T-helper 2 cell treated with Interferon-gamma antibody and Interleukin-4, amounts not matched to agents 5 μg/mL and 100 μg/mL, for 36 hours (primary cell): ENCODE measurements at regions not wholly inside any gene's neighbourhood (a gene's known extent, or its start where the extent isn't known, plus 50 kb on each side); places are given as distances from the start of the nearest gene placed in this dataset.
"Not testable (repeated sequence)": the region's sequence is repeated elsewhere in the genome, so short reads cannot be mapped to it uniquely, and the experiment has no call there.

ENCODE experiments used
- DNase-seq: peaks from one replicate; pipeline ENCODE4 v3.0.0; 2021; ENCODE audit warnings: low spot score
- H3K27ac Mint-ChIP-seq: one replicate; pipeline ENCODE4 v1.8.0; 2021; ENCODE audit warnings: mild to moderate bottlenecking, mixed read lengths
- H3K27me3 Mint-ChIP-seq: one replicate; pipeline ENCODE4 v1.8.0; 2021; ENCODE audit warnings: low read depth, mixed read lengths
- H3K36me3 Mint-ChIP-seq: one replicate; pipeline ENCODE4 v1.8.0; 2021; ENCODE audit warnings: low read depth, mixed read lengths
- H3K4me1 Mint-ChIP-seq: one replicate; pipeline ENCODE4 v1.8.0; 2021; ENCODE audit warnings: low read depth, mixed read lengths
- H3K4me3 Mint-ChIP-seq: one replicate; pipeline ENCODE4 v1.8.0; 2022; ENCODE audit warnings: mild to moderate bottlenecking, moderate library complexity, mixed read lengths
- H3K9me3 Mint-ChIP-seq: one replicate; pipeline ENCODE4 v1.8.0; 2021; ENCODE audit warnings: mixed read lengths

- no peak for DNase-seq
- Mint-ChIP-seq H3K9me3 (peaks cover 42% of the 10 kb centered on the region), H3K4me1 (no peaks in the 10 kb centered on the region), H3K27ac (no peak overlapping the region), H3K27me3 (no peaks in the 10 kb centered on the region), H3K4me3 (no peak overlapping the region), H3K36me3 (no peaks in the 10 kb centered on the region)
Measured at GRCh38 chr16:51994597-51994996, 552.3 kb downstream of the TOX3 start.

GRCh38 chr16:51989637-51990230 is 557.2 kb downstream of the TOX3 start:
- H3K9me3 Mint-ChIP-seq = peaks cover 24% of the 10 kb centered on the region

DNA sequence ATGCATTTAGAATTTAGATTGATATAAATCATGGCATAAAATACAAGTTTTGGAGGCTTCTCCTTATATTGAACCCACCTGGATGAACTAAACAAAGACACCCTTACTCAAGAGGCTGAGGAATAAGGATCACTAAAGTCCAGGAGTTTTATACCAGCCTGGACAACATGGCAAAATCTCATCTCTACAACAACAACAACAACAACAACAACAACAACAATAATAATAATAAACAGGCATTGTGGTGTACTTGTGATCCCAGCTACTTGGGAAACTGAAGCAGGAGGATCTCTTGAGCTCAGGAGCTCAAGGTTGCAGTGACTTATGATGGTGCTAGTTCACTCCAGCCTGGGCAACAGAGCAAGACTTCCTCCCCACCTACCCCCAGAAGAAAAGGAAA is 558.0 kb downstream of the TOX3 start:
- peaks cover 20% of the 10 kb centered on the region for H3K9me3 Mint-ChIP-seq
- H3K27me3 Mint-ChIP-seq = no peaks in the 10 kb centered on the region
- no peak overlapping the region for H3K4me3 Mint-ChIP-seq
- no peak for DNase-seq
- H3K36me3 Mint-ChIP-seq = no peaks in the 10 kb centered on the region
- H3K27ac Mint-ChIP-seq = no peak overlapping the region
- no peaks in the 10 kb centered on the region for H3K4me1 Mint-ChIP-seq

More at GRCh38 chr16:51989637-51990230, 557.2 kb downstream of the TOX3 start:
- H3K27me3 Mint-ChIP-seq = no peaks in the 10 kb centered on the region
- no peaks in the 10 kb centered on the region for H3K4me1 Mint-ChIP-seq
- H3K27ac Mint-ChIP-seq = no peak overlapping the region
- H3K4me3 Mint-ChIP-seq = no peak overlapping the region
- H3K36me3 Mint-ChIP-seq = no peaks in the 10 kb centered on the region
- DNase-seq = no peak

DNA sequence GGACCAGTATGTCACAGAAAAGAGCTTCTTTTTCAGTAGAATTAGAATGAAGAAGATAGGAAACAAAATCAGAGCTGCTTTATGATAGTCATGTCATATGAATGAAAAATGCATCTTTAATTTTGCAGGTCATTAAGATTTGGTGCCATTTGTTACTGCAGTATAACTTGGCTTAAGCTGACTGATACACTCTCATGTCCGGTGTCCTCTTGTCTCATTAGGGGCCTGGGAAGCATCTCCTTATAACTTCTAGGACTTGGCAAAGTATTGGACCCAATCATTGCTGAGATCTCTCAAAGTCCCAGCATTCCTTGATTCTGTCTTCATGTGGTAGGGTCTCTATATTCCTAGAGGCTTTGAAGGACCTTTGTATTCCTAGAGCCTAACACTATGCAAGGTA is 559.4 kb downstream of the TOX3 start:
- Mint-ChIP-seq H3K36me3 (no peaks in the 10 kb centered on the region), H3K9me3 (peaks cover 11% of the 10 kb centered on the region), H3K4me1 (no peaks in the 10 kb centered on the region), H3K27me3 (no peaks in the 10 kb centered on the region), H3K27ac (no peak overlapping the region), H3K4me3 (no peak overlapping the region)
- no peak for DNase-seq

- Mint-ChIP-seq H3K4me3 (no peak overlapping the region), H3K36me3 (no peaks in the 10 kb centered on the region), H3K4me1 (no peaks in the 10 kb centered on the region), H3K27ac (no peak overlapping the region), H3K27me3 (no peaks in the 10 kb centered on the region), H3K9me3 (peaks cover 9% of the 10 kb centered on the region)
- no peak for DNase-seq
Measured at GRCh38 chr16:51986717-51987116, 560.2 kb downstream of the TOX3 start.

- H3K27ac Mint-ChIP-seq = no peak overlapping the region
- H3K27me3 Mint-ChIP-seq = no peaks in the 10 kb centered on the region
- peaks cover 9% of the 10 kb centered on the region for H3K9me3 Mint-ChIP-seq
- H3K4me3 Mint-ChIP-seq = no peak overlapping the region
- H3K4me1 Mint-ChIP-seq = no peaks in the 10 kb centered on the region
- DNase-seq = no peak
- H3K36me3 Mint-ChIP-seq = no peaks in the 10 kb centered on the region
Measured at GRCh38 chr16:51986301-51986700, 560.6 kb downstream of the TOX3 start.

DNA sequence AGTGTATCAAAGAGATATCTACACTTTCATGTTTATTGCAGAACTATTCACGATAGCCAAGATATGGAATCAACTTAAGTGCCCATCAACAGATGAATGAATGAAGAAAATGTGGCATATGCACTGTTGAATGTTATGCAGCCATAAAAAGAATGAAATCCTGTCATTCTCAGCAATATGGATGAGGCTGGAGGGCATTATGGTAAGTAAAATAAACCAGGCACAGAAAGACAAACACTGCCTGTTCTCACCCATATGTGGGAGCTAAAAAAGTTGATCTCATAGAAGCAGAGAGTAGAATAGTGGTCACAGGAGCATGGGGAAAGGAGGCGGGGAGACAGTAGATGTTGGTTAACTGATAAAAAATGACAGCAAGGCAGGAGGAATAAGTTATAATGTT is 561.8 kb downstream of the TOX3 start:
- no peak overlapping the region for H3K4me3 Mint-ChIP-seq

GRCh38 chr16:51984395-51984794 is 562.5 kb downstream of the TOX3 start:
- Mint-ChIP-seq H3K27me3 (no peaks in the 10 kb centered on the region), H3K4me3 (no peak overlapping the region), H3K36me3 (no peaks in the 10 kb centered on the region), H3K27ac (no peak overlapping the region), H3K9me3 (no peaks in the 10 kb centered on the region), H3K4me1 (no peaks in the 10 kb centered on the region)
- no peak for DNase-seq

More for the DNA sequence above, 561.8 kb downstream of the TOX3 start:
- no peaks in the 10 kb centered on the region for H3K36me3 Mint-ChIP-seq
- no peaks in the 10 kb centered on the region for H3K4me1 Mint-ChIP-seq
- DNase-seq = no peak
- H3K27ac Mint-ChIP-seq = no peak overlapping the region
- no peaks in the 10 kb centered on the region for H3K9me3 Mint-ChIP-seq
- H3K27me3 Mint-ChIP-seq = no peaks in the 10 kb centered on the region

DNA sequence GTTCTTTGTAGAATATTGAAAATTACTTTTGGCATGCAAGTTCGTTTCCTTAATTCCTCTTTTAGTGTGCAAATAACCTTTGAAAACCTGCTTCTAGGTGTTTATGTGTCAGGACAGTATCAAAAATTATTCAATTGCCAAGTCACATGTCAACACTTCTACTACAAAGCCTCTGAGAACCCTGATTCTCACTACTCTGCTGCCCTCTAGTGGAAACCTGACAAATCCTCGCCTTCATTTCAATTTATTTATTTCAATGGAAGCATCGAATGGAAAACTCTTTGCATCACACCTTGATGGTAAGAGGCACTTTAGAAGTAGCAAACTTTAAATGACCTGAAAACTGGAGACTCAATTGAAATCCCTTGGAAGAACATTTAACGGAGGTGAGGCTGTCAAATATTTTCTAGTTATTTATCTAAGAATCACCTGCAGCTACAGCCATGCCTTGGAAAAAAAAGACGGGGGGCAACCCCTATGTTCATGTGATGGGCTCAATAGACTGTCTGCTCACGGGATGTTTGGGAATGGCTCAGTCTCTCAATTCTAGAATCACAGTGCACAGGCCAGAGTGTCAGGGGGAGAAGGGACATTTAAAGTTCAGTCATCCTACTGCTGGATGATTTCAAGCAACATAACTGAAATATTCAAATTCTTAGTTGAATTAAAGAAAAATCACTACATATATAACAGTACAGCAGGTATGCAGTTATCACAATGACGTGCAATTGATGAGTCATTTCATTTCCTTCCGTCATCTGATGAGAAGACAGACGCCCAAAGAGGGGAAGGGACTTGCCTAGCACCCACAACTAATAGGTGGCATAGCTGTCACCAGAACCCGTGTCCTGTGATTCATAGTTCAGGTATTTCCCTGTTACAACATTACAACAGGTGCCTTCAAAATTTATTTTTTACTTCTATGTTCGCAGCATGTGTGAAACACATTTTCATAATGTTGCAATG is 563.9 kb downstream of the TOX3 start:
- H3K27me3 Mint-ChIP-seq = no peaks in the 10 kb centered on the region
- H3K9me3 Mint-ChIP-seq = no peaks in the 10 kb centered on the region
- no peak for DNase-seq
- H3K27ac Mint-ChIP-seq = no peak overlapping the region
- no peaks in the 10 kb centered on the region for H3K36me3 Mint-ChIP-seq
- H3K4me1 Mint-ChIP-seq = no peaks in the 10 kb centered on the region
- H3K4me3 Mint-ChIP-seq = no peak overlapping the region

GRCh38 chr16:51981725-51982124 is 565.2 kb downstream of the TOX3 start:
- no peaks in the 10 kb centered on the region for H3K27me3 Mint-ChIP-seq
- DNase-seq = no peak
- no peak overlapping the region for H3K4me3 Mint-ChIP-seq
- H3K36me3 Mint-ChIP-seq = no peaks in the 10 kb centered on the region
- H3K4me1 Mint-ChIP-seq = no peaks in the 10 kb centered on the region
- H3K27ac Mint-ChIP-seq = no peak overlapping the region
- H3K9me3 Mint-ChIP-seq = no peaks in the 10 kb centered on the region

DNA sequence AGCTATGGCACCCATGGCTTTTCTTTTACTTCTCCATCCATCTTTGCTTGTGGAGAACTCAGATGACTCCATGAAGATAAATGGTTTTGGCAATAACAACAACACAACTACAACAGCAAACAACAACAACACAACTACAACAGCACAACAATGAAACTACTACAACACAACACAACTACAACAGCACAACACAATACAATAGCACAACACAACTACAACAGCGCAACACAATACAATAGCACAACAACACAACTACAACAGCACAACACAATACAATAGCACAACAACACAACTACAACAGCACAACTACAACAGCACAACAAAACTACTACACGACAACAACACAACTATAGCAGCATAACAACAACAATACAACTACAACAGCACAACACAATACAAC is 569.4 kb downstream of the TOX3 start:
- peaks cover 12% of the 10 kb centered on the region for H3K9me3 Mint-ChIP-seq
- H3K27ac Mint-ChIP-seq, H3K27me3 Mint-ChIP-seq, DNase-seq, H3K4me1 Mint-ChIP-seq, H3K4me3 Mint-ChIP-seq, H3K36me3 Mint-ChIP-seq: not testable (repeated sequence)

DNA sequence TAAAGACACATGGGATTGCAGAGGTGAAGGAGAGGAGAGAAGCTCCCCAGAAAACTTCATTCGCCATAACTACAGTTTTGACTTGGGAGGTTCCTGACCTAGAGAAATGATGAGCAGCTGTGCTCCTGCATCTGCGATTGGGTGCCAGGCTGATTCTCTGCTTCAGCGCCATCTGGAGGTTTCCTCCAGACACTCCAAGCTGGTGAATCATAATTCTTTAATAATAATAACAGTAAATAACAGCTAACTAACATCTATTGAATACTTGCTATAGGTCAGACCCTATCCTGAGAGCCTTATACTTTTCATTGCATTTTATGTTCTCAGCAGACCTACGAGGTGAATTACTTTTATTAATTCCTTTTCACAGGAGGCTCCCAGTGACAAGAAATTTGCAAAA is 575.8 kb downstream of the TOX3 start:
- Mint-ChIP-seq H3K27me3 (no peaks in the 10 kb centered on the region), H3K36me3 (no peaks in the 10 kb centered on the region)
- no peak for DNase-seq

GRCh38 chr16:51968749-51969148 is 578.2 kb downstream of the TOX3 start:
- Mint-ChIP-seq H3K36me3 (no peaks in the 10 kb centered on the region), H3K4me1 (no peaks in the 10 kb centered on the region), H3K9me3 (peaks cover 3% of the 10 kb centered on the region), H3K4me3 (no peak overlapping the region), H3K27ac (no peak overlapping the region), H3K27me3 (no peaks in the 10 kb centered on the region)
- DNase-seq = no peak

More for the DNA sequence above, 575.8 kb downstream of the TOX3 start:
- no peak overlapping the region for H3K27ac Mint-ChIP-seq
- no peaks in the 10 kb centered on the region for H3K4me1 Mint-ChIP-seq
- H3K9me3 Mint-ChIP-seq = peaks cover 11% of the 10 kb centered on the region
- no peak overlapping the region for H3K4me3 Mint-ChIP-seq

DNA sequence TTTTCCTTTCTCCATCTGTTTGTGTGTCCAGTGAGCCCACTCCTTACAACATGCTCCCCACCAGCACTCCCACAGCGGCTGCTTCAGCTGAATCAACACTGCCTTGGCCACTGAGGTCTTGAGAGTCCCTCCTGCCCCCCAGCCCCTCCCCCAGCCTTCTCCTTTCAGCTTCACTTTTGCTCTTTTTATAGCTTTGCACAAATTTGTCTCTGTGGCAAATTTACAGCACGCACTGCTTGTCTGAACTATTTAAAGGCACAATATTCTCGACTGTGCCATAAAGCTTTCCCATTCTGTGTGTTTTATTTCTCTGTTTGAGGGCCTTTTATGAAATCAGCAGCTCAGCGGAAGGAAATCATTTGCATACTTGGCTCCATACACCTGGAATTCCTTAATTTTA is 579.3 kb downstream of the TOX3 start:
- Mint-ChIP-seq H3K4me3 (no peak overlapping the region), H3K27me3 (no peaks in the 10 kb centered on the region), H3K4me1 (no peaks in the 10 kb centered on the region), H3K27ac (no peak overlapping the region), H3K9me3 (peaks cover 3% of the 10 kb centered on the region), H3K36me3 (no peaks in the 10 kb centered on the region)
- DNase-seq = no peak
